Brain microvascular endothelial cell (primary cell): ENCODE measurements at regions not wholly inside any gene's neighbourhood (a gene's known extent, or its start where the extent isn't known, plus 50 kb on each side); places are given as distances from the start of the nearest gene placed in this dataset.

ENCODE experiments used
- DNase-seq: peaks from one replicate; pipeline ENCODE4 v3.0.0-alpha.2; 2020
- H3K27ac ChIP-seq: fragments of 250-450 bp; sonication (Bioruptor Pico); 2 replicates; pipeline ENCODE4 v1.5.1; 2020; ENCODE audit warnings: mild to moderate bottlenecking, moderate library complexity
- H3K27me3 ChIP-seq: fragments of 250-450 bp; sonication (Bioruptor Pico); replicated peaks from 2 replicates; pipeline ENCODE4 v1.5.1; 2020; ENCODE audit warnings: mild to moderate bottlenecking
- H3K36me3 ChIP-seq: fragments of 250-450 bp; sonication (Bioruptor Pico); replicated peaks from 2 replicates; pipeline ENCODE4 v1.5.1; 2020; ENCODE audit warnings: mild to moderate bottlenecking
- H3K4me3 ChIP-seq: 2 replicates; pipeline ENCODE4 v1.5.1; 2011; ENCODE audit warnings: low read depth, mild to moderate bottlenecking, control low read depth, low read length, moderate library complexity
- CTCF ChIP-seq: IDR thresholded peaks from 2 replicates; pipeline ENCODE4 v1.5.1; 2011; ENCODE audit warnings: low read depth, mild to moderate bottlenecking, moderate library complexity, low read length, control low read depth, inconsistent platforms; ENCODE audit errors: missing control alignments
- in situ Hi-C: cut with HindIII; loops from 2 replicates; pipeline ENCODE4 v1.10.0; 2017; ENCODE audit warnings: low sequenced_read_pairs, low pct_ligation_motif_present

- no peak for DNase-seq
- Histone ChIP-seq H3K27ac (no peak overlapping the region), H3K4me3 (no peak overlapping the region), H3K27me3 (no peaks in the 10 kb centered on the region), H3K36me3 (no peaks in the 10 kb centered on the region)
- in situ Hi-C loops: no loop called here
- TF ChIP-seq CTCF: no peak
These were observed 370.2 kb downstream of the ARL4A start for GRCh38 chr7:13057462-13058200.

- H3K27me3 ChIP-seq: no peaks in the 10 kb centered on the region
- H3K36me3 ChIP-seq: no peaks in the 10 kb centered on the region
- H3K27ac ChIP-seq: no peak overlapping the region
- in situ Hi-C loops: no loop called here
- H3K4me3 ChIP-seq: no peak overlapping the region
- TF ChIP-seq CTCF: no peak
- DNase-seq: no peak
These were observed 372.7 kb downstream of the ARL4A start for GRCh38 chr7:13060173-13060572.

- in situ Hi-C loops: no loop called here
- H3K27me3 ChIP-seq: no peaks in the 10 kb centered on the region
- no peaks in the 10 kb centered on the region for H3K36me3 ChIP-seq
These were observed 373.7 kb downstream of the ARL4A start for GRCh38 chr7:13061115-13061514.

GRCh38 chr7:13062631-13063030 is 375.2 kb downstream of the ARL4A start:
- in situ Hi-C loops: no loop called here
- no peak overlapping the region for H3K27ac ChIP-seq
- H3K36me3 ChIP-seq: no peaks in the 10 kb centered on the region
- no peak for TF ChIP-seq CTCF
- H3K27me3 ChIP-seq: no peaks in the 10 kb centered on the region
- no peak for DNase-seq
- no peak overlapping the region for H3K4me3 ChIP-seq

More at GRCh38 chr7:13061115-13061514, 373.7 kb downstream of the ARL4A start:
- H3K4me3 ChIP-seq: no peak overlapping the region
- no peak overlapping the region for H3K27ac ChIP-seq
- DNase-seq: no peak
- TF ChIP-seq CTCF: no peak

GRCh38 chr7:13067036-13067435 is 379.6 kb downstream of the ARL4A start:
- no peak for DNase-seq

More at GRCh38 chr7:13067036-13067435, 379.6 kb downstream of the ARL4A start:
- Histone ChIP-seq H3K36me3 (no peaks in the 10 kb centered on the region), H3K27me3 (no peaks in the 10 kb centered on the region), H3K4me3 (no peak overlapping the region), H3K27ac (no peak overlapping the region)
- no peak for TF ChIP-seq CTCF
- in situ Hi-C loops: no loop called here
